ENCODE measurements at regions not wholly inside any gene's neighbourhood (a gene's known extent, or its start where the extent isn't known, plus 50 kb on each side); places are given as distances from the start of the nearest gene placed in this dataset.
"Not testable (repeated sequence)": the region's sequence is repeated elsewhere in the genome, so short reads cannot be mapped to it uniquely, and the experiment has no call there.

DNA sequence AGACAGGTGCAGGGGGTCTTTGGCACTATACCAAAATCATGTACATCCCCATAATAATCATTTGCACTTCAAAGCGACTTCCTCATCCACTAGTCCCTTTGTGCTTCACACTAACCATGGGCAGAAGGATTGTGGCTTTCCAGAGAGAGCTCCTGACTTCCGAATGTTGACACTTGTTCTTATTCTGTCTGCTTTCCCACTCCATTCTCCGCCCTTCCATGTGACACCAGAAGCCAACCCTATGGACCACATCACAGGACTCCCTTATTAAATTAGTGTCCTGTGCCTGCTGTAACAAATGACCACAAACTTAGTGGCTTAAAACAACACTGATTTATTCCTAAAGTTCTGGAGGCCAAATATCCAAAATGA is 91.6 kb downstream of the CMC2 start:
- 100% methylated on average over 1 of the region's 3 CpGs for WGBS (ENCODE audit: insufficient coverage, low lambda C conversion rate)
- Histone ChIP-seq H3K36me3 (ENCODE audit: control insufficient read depth, insufficient read depth, low read length) (no peaks in the 10 kb centered on the region), H3K9me3 (ENCODE audit: control insufficient read depth, low read depth, low read length) (peaks cover 2% of the 10 kb centered on the region), H3K27me3 (ENCODE audit: control insufficient read depth, insufficient read depth, low read length) (no peaks in the 10 kb centered on the region), H3K4me3 (ENCODE audit: low read length) (no peak overlapping the region), H3K27ac (ENCODE audit: low read length) (peak overlapping the region; percentile 4), H3K4me1 (ENCODE audit: control insufficient read depth, insufficient read depth, low read length) (peaks cover 10% of the 10 kb centered on the region)
- DNase-seq = no peak

DNA sequence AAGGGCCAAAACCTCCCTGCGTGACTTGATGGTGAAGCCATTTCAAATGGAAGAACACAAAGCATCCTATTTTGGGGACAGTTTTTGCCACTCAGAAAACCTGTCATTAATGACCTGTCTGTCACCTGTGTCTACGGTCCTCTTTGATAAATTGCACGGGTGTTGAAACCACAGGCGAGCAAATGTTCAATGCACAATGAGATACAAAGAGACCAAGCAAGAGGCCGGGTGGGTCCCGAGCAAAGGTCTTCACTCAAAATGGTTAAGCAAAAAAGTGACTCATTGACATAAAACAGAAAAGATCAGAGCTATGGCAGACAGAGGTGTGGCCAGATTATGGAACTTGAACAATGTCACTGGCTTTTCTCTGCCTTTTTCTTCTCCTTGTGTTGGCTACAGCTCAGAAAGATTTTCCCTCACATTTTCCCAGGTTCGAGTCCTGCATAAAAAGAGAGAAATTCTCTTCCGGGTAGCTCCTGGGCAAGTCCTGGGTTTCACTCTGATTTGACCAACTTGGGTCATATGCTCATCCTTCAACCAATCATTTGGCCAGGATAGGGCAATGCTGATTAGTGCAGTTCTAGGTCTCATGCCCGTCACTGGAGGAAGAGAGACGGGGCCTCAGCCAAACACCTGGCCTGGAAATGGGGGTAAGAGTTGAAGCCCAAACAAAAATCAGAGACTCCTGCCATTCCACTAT is 92.2 kb downstream of the CMC2 start:
- H3K27me3 ChIP-seq (ENCODE audit: control insufficient read depth, insufficient read depth, low read length) = no peaks in the 10 kb centered on the region
- peak; percentile 57 to 87 for DNase-seq
- H3K36me3 ChIP-seq (ENCODE audit: control insufficient read depth, insufficient read depth, low read length) = no peaks in the 10 kb centered on the region
- H3K4me3 ChIP-seq (ENCODE audit: low read length) = no peak overlapping the region
- H3K9me3 ChIP-seq (ENCODE audit: control insufficient read depth, low read depth, low read length) = peaks cover 2% of the 10 kb centered on the region
- H3K4me1 ChIP-seq (ENCODE audit: control insufficient read depth, insufficient read depth, low read length) = peaks cover 15% of the 10 kb centered on the region
- WGBS (ENCODE audit: insufficient coverage, low lambda C conversion rate) = 76% methylated on average over 3 of the region's 10 CpGs
- H3K27ac ChIP-seq (ENCODE audit: low read length) = peak overlapping the region; percentile 10

GRCh38 chr16:80913397-80913796 is 93.3 kb downstream of the CMC2 start:
- Histone ChIP-seq H3K9me3 (ENCODE audit: control insufficient read depth, low read depth, low read length) (peaks cover 2% of the 10 kb centered on the region), H3K4me1 (ENCODE audit: control insufficient read depth, insufficient read depth, low read length) (peaks cover 17% of the 10 kb centered on the region), H3K36me3 (ENCODE audit: control insufficient read depth, insufficient read depth, low read length) (no peaks in the 10 kb centered on the region), H3K27me3 (ENCODE audit: control insufficient read depth, insufficient read depth, low read length) (no peaks in the 10 kb centered on the region), H3K27ac (ENCODE audit: low read length) (no peak overlapping the region), H3K4me3 (ENCODE audit: low read length) (no peak overlapping the region)
- 100% methylated on average over 1 of the region's 4 CpGs for WGBS (ENCODE audit: insufficient coverage, low lambda C conversion rate)
- no peak for DNase-seq

GRCh38 chr16:80912651-80913050 is 94.0 kb downstream of the CMC2 start:
- peaks cover 2% of the 10 kb centered on the region for H3K9me3 ChIP-seq (ENCODE audit: control insufficient read depth, low read depth, low read length)
- no peaks in the 10 kb centered on the region for H3K27me3 ChIP-seq (ENCODE audit: control insufficient read depth, insufficient read depth, low read length)
- WGBS (ENCODE audit: insufficient coverage, low lambda C conversion rate) = 100% methylated on average over 1 of the region's 4 CpGs
- no peak for DNase-seq
- H3K36me3 ChIP-seq (ENCODE audit: control insufficient read depth, insufficient read depth, low read length) = no peaks in the 10 kb centered on the region
- peaks cover 17% of the 10 kb centered on the region for H3K4me1 ChIP-seq (ENCODE audit: control insufficient read depth, insufficient read depth, low read length)
- no peak overlapping the region for H3K4me3 ChIP-seq (ENCODE audit: low read length)
- no peak overlapping the region for H3K27ac ChIP-seq (ENCODE audit: low read length)

DNA sequence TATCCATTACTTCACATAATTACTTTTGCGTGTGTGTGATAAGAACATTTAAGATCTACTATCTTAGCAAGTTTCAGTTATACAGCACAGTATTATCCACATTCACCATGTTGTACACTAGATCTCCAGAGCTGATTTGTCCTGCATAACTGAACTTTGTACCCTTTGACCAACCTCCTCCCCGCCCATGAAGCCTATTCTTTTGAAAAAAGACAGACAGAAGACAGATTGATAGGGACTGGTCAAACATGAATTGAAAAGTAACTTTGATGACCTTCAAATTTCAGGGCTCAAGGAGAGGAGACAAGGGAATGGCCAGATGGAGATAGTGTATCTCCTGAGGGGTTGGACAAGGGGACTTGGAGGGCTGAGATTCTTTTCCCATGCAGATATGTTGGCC is 96.3 kb downstream of the CMC2 start:
- Histone ChIP-seq H3K36me3 (ENCODE audit: control insufficient read depth, insufficient read depth, low read length) (no peaks in the 10 kb centered on the region), H3K27ac (ENCODE audit: low read length) (no peak overlapping the region), H3K4me1 (ENCODE audit: control insufficient read depth, insufficient read depth, low read length) (peaks cover 17% of the 10 kb centered on the region), H3K27me3 (ENCODE audit: control insufficient read depth, insufficient read depth, low read length) (no peaks in the 10 kb centered on the region), H3K9me3 (ENCODE audit: control insufficient read depth, low read depth, low read length) (peaks cover 2% of the 10 kb centered on the region), H3K4me3 (ENCODE audit: low read length) (no peak overlapping the region)
- DNase-seq = no peak
- WGBS (ENCODE audit: insufficient coverage, low lambda C conversion rate) = no CpG with 5 or more reads among the region's 2 CpGs

GRCh38 chr16:80909720-80910119 is 97.0 kb downstream of the CMC2 start:
- peaks cover 12% of the 10 kb centered on the region for H3K4me1 ChIP-seq (ENCODE audit: control insufficient read depth, insufficient read depth, low read length)
- H3K27me3 ChIP-seq (ENCODE audit: control insufficient read depth, insufficient read depth, low read length) = no peaks in the 10 kb centered on the region
- WGBS (ENCODE audit: insufficient coverage, low lambda C conversion rate) = 100% methylated on average over 1 of the region's 3 CpGs
- H3K9me3 ChIP-seq (ENCODE audit: control insufficient read depth, low read depth, low read length) = peaks cover 2% of the 10 kb centered on the region
- no peak overlapping the region for H3K4me3 ChIP-seq (ENCODE audit: low read length)
- DNase-seq = no peak
- no peaks in the 10 kb centered on the region for H3K36me3 ChIP-seq (ENCODE audit: control insufficient read depth, insufficient read depth, low read length)
- H3K27ac ChIP-seq (ENCODE audit: low read length) = no peak overlapping the region

DNA sequence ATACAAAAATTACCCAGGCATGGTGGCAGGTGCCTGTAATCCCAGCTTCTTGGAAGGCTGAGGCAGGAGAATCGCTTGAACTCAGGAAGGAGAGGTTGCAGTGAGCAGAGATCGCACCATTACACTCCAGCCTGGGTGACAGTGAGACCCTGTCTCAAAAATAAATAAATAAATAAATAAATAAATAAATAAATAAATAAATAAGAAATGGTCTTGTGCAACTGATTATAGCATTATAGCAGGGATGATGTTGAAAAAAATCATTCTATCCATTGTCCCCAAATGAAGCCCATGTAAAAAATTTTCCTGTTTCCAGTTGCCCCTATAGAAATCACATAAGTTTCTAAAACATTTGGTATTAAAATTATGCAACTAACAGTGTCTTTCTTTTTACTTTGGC is 100.5 kb downstream of the CMC2 start:
- H3K27ac ChIP-seq (ENCODE audit: low read length); DNase-seq; H3K4me3 ChIP-seq (ENCODE audit: low read length); H3K9me3 ChIP-seq (ENCODE audit: control insufficient read depth, low read depth, low read length); H3K36me3 ChIP-seq (ENCODE audit: control insufficient read depth, insufficient read depth, low read length); H3K27me3 ChIP-seq (ENCODE audit: control insufficient read depth, insufficient read depth, low read length); H3K4me1 ChIP-seq (ENCODE audit: control insufficient read depth, insufficient read depth, low read length): not testable (repeated sequence)
- WGBS (ENCODE audit: insufficient coverage, low lambda C conversion rate) = no CpG with 5 or more reads among the region's 2 CpGs

DNA sequence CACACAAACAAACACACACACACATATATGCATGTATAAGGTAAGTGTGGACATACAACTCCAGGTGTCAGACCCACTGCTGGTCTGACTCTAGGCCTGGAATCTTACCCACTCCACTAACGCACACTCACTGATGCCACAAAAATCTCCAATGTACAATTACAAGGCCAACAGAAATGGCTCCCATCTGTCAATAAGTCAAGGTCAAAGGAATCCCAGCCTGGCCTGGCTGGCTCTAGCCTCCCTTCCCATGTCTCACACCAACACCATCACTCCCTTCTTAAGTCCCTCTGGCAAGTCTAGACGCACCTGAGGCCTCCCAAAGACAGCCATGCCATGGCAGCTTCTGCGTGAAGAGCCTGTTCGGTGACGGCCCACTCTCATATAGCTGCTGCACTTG is 99.2 kb upstream of the CDYL2 start:
- no peak overlapping the region for H3K4me3 ChIP-seq (ENCODE audit: low read length)
- H3K27me3 ChIP-seq (ENCODE audit: control insufficient read depth, insufficient read depth, low read length) = no peaks in the 10 kb centered on the region
- WGBS (ENCODE audit: insufficient coverage, low lambda C conversion rate) = no CpG with 5 or more reads among the region's 5 CpGs
- no peak overlapping the region for H3K27ac ChIP-seq (ENCODE audit: low read length)
- no peak for DNase-seq
- no peaks in the 10 kb centered on the region for H3K9me3 ChIP-seq (ENCODE audit: control insufficient read depth, low read depth, low read length)
- H3K36me3 ChIP-seq (ENCODE audit: control insufficient read depth, insufficient read depth, low read length) = no peaks in the 10 kb centered on the region
- no peaks in the 10 kb centered on the region for H3K4me1 ChIP-seq (ENCODE audit: control insufficient read depth, insufficient read depth, low read length)

GRCh38 chr16:80902306-80903110 is 98.1 kb upstream of the CDYL2 start:
- no peak overlapping the region for H3K27ac ChIP-seq (ENCODE audit: low read length)
- H3K36me3 ChIP-seq (ENCODE audit: control insufficient read depth, insufficient read depth, low read length) = no peaks in the 10 kb centered on the region
- WGBS (ENCODE audit: insufficient coverage, low lambda C conversion rate) = no CpG with 5 or more reads among the region's 15 CpGs
- DNase-seq = no peak
- H3K9me3 ChIP-seq (ENCODE audit: control insufficient read depth, low read depth, low read length) = no peaks in the 10 kb centered on the region
- no peaks in the 10 kb centered on the region for H3K4me1 ChIP-seq (ENCODE audit: control insufficient read depth, insufficient read depth, low read length)
- H3K4me3 ChIP-seq (ENCODE audit: low read length) = no peak overlapping the region
- H3K27me3 ChIP-seq (ENCODE audit: control insufficient read depth, insufficient read depth, low read length) = no peaks in the 10 kb centered on the region

GRCh38 chr16:80900593-80900954 is 96.2 kb upstream of the CDYL2 start:
- H3K36me3 ChIP-seq (ENCODE audit: control insufficient read depth, insufficient read depth, low read length) = no peaks in the 10 kb centered on the region
- no peaks in the 10 kb centered on the region for H3K27me3 ChIP-seq (ENCODE audit: control insufficient read depth, insufficient read depth, low read length)
- no peak for DNase-seq
- WGBS (ENCODE audit: insufficient coverage, low lambda C conversion rate) = no CpG with 5 or more reads among the region's 8 CpGs
- H3K4me1 ChIP-seq (ENCODE audit: control insufficient read depth, insufficient read depth, low read length) = no peaks in the 10 kb centered on the region
- no peak overlapping the region for H3K4me3 ChIP-seq (ENCODE audit: low read length)
- no peak overlapping the region for H3K27ac ChIP-seq (ENCODE audit: low read length)
- H3K9me3 ChIP-seq (ENCODE audit: control insufficient read depth, low read depth, low read length) = no peaks in the 10 kb centered on the region

Measured in large intestine (tissue), 3 donors.